ENCODE measurements at regions not wholly inside any gene's neighbourhood (a gene's known extent, or its start where the extent isn't known, plus 50 kb on each side); places are given as distances from the start of the nearest gene placed in this dataset.

GRCh38 chr5:74530326-74531050 is 110.0 kb downstream of the ENC1 start:
- no peak for TF ChIP-seq CTCF (conservative IDR thresholded peaks at IDR 0.05; ENCODE audit: low read depth, low read length)
- TF ChIP-seq EZH2 (IDR thresholded peaks at IDR 0.05; ENCODE audit: borderline replicate concordance, low read depth, low read length, poor library complexity, severe bottlenecking), result no peak
